ENCODE measurements at regions not wholly inside any gene's neighbourhood (a gene's known extent, or its start where the extent isn't known, plus 50 kb on each side); places are given as distances from the start of the nearest gene placed in this dataset.

DNA sequence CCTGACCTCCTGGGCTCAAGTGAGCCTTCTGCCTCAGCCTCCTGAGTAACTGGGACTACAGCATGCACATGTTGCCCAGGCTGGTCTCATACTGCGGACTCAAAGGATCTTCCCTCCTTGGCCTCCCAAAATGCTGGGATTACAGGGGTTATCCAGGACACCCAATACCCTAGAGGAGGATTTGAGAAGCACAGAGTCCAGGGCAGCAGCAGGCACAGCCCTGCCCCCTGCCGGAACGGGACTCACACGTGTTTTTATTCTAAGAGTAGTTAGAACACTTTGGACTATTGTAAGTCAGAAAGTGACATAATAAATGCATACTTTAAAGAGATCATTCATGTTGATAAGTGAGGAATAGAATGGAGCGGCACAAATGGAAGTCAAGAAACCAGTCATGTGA is 80.2 kb downstream of the C6orf118 start:
- H3K4me3 ChIP-seq (replicated peaks; ENCODE audit: low read depth, low read length) = no peak overlapping the region
- H3K36me3 ChIP-seq (ENCODE audit: control insufficient read depth, insufficient read depth, low read length) = no peaks in the 10 kb centered on the region
- no peaks in the 10 kb centered on the region for H3K27me3 ChIP-seq (replicated peaks; ENCODE audit: control insufficient read depth, insufficient read depth, low read length)
- TF ChIP-seq, protein P1, sequence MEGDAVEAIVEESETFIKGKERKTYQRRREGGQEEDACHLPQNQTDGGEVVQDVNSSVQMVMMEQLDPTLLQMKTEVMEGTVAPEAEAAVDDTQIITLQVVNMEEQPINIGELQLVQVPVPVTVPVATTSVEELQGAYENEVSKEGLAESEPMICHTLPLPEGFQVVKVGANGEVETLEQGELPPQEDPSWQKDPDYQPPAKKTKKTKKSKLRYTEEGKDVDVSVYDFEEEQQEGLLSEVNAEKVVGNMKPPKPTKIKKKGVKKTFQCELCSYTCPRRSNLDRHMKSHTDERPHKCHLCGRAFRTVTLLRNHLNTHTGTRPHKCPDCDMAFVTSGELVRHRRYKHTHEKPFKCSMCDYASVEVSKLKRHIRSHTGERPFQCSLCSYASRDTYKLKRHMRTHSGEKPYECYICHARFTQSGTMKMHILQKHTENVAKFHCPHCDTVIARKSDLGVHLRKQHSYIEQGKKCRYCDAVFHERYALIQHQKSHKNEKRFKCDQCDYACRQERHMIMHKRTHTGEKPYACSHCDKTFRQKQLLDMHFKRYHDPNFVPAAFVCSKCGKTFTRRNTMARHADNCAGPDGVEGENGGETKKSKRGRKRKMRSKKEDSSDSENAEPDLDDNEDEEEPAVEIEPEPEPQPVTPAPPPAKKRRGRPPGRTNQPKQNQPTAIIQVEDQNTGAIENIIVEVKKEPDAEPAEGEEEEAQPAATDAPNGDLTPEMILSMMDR (IDR thresholded peaks at IDR 0.05; ENCODE audit: insufficient read depth, low read length, poor library complexity, severe bottlenecking) = no peak
- DNase-seq (ENCODE audit: extremely low read depth, insufficient read length) = no peak

DNA sequence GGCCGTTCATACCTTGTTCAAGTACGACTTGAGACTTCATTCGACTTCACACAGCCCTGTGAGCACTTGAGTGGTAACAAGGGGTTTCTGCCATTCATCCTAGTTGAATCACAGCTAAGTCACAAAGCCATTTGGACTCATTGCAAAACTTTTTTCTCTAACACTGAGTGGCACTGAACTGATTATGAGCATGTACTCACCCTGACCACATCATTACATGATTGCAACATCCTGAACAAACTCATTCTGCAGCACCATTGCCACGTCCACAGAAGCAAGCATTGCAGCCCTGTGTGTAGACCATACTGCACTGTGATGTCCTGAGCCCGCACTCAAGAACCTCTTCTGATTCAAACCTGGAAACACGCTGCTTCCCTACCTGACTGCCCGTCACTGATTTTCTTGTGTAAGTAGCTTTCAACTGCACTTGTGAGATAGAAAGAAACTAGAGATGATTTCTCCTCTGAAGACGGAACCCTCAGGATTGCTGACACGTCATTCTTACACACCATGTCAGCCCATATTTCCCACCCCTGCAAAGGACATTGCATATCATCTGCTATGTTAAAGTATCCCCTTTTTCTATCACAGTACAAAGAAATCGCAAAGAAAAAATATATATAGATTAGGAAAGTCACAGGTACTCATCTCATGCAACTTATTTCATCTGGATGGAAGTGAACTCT is 81.6 kb downstream of the C6orf118 start:
- DNase-seq (ENCODE audit: extremely low read depth, insufficient read length) = no peak
- H3K4me3 ChIP-seq (replicated peaks; ENCODE audit: low read depth, low read length) = no peak overlapping the region
- TF ChIP-seq, protein P1 (IDR thresholded peaks at IDR 0.05; ENCODE audit: insufficient read depth, low read length, poor library complexity, severe bottlenecking) = no peak

DNA sequence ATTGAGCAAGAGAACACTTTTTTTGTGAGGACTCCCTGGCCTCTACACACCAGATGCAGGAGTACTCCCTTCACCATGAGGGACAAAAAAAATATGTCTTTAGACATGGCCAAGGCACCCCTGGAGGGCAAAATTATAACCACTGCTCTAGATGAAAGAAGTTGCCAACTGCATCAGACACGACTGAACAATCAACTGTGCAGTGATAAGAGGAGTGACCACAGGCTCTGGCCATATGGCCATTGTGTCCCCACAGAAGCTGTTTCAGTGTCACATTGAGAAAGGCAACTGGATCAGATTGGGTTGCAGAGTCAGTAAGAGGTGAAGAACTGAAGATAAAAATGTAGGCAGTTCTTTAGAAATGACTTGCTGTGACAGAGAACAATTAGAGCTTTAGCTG is 85.7 kb downstream of the C6orf118 start:
- no peak for DNase-seq (ENCODE audit: extremely low read depth, insufficient read length)
- H3K4me3 ChIP-seq (replicated peaks; ENCODE audit: low read depth, low read length) = no peak overlapping the region
- TF ChIP-seq, protein P1 (IDR thresholded peaks at IDR 0.05; ENCODE audit: insufficient read depth, low read length, poor library complexity, severe bottlenecking) = no peak
- H3K27me3 ChIP-seq (replicated peaks; ENCODE audit: control insufficient read depth, insufficient read depth, low read length) = no peaks in the 10 kb centered on the region
- no peaks in the 10 kb centered on the region for H3K36me3 ChIP-seq (ENCODE audit: control insufficient read depth, insufficient read depth, low read length)

More for the DNA sequence above, 81.6 kb downstream of the C6orf118 start:
- H3K36me3 ChIP-seq (ENCODE audit: control insufficient read depth, insufficient read depth, low read length) = no peaks in the 10 kb centered on the region
- no peaks in the 10 kb centered on the region for H3K27me3 ChIP-seq (replicated peaks; ENCODE audit: control insufficient read depth, insufficient read depth, low read length)

DNA sequence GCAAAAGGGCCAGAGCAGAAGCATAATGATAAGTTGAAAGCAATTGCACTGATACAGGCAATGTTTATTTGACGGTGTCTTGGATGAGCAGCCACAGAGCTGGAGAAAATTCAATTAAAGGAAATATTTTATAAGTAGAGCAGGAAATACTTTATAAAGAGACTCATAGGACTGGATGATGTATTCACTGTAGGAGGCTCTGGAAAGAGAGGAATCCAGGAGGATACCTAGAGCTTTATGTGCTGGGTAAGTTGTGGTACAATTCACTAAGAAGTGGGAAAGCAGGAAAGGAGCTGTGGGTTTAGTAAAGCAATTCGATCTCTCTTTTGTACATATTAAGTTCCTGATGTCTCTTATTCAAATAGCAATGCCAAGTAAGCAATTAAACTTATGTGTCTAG is 86.3 kb downstream of the C6orf118 start:
- TF ChIP-seq, protein P1 (IDR thresholded peaks at IDR 0.05; ENCODE audit: insufficient read depth, low read length, poor library complexity, severe bottlenecking) = no peak

DNA sequence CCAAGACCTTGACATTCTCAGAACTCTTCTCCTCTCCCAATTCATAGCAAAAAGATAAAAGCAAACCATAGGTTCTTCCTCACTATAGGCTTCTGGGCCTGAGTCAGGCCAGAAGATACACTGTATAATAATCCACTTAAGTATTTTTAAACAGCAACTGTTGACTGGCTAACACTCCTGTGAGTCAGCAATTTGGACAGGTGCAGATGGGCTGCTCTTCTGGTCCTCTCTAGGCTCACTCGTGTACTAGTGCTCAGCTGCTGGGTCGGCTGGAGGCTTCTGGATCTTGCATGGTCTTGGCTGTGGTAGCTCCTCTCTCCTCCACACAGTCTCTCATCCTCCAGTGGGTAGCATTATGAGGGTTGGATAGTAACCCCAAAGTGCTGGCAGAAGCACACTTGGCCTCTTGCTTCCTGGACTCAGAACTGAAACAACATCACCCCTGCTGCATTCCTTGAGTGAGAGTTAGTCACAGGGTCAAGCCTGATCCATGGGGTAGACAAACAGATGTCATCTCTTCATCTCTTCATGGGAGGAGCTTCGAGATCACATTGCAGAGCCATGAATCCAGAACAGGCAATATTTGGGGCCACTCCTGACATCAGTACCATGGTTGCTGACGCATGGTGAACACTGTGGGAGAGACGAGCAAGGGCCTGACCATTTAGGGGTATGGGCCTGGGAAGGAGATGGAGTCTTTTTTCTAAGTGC is 86.9 kb downstream of the C6orf118 start:
- no peaks in the 10 kb centered on the region for H3K36me3 ChIP-seq (ENCODE audit: control insufficient read depth, insufficient read depth, low read length)
- no peak overlapping the region for H3K4me3 ChIP-seq (replicated peaks; ENCODE audit: low read depth, low read length)
- no peaks in the 10 kb centered on the region for H3K27me3 ChIP-seq (replicated peaks; ENCODE audit: control insufficient read depth, insufficient read depth, low read length)
- no peak for DNase-seq (ENCODE audit: extremely low read depth, insufficient read length)
- TF ChIP-seq, protein P1 (IDR thresholded peaks at IDR 0.05; ENCODE audit: insufficient read depth, low read length, poor library complexity, severe bottlenecking) = no peak

More for the DNA sequence above, 86.3 kb downstream of the C6orf118 start:
- H3K36me3 ChIP-seq (ENCODE audit: control insufficient read depth, insufficient read depth, low read length) = no peaks in the 10 kb centered on the region
- no peaks in the 10 kb centered on the region for H3K27me3 ChIP-seq (replicated peaks; ENCODE audit: control insufficient read depth, insufficient read depth, low read length)
- no peak overlapping the region for H3K4me3 ChIP-seq (replicated peaks; ENCODE audit: low read depth, low read length)
- DNase-seq (ENCODE audit: extremely low read depth, insufficient read length) = no peak

Measured in GM06990 (cell line).